Vagina (tissue), 2 donors: ENCODE measurements at regions not wholly inside any gene's neighbourhood (a gene's known extent, or its start where the extent isn't known, plus 50 kb on each side); places are given as distances from the start of the nearest gene placed in this dataset.

ENCODE experiments used
- CTCF ChIP-seq, 3 experiments: fragments of 450-650 bp in 2 of 3; fragments of 200-600 bp in 1 of 3; sonication (generic) in 1 of 3; IDR thresholded peaks; one replicate each; pipeline ENCODE4 v1.5.1; 2017 to 2019; ENCODE audit warnings: antibody characterized with exemption in 3 of 3, mild to moderate bottlenecking in 2 of 3, moderate library complexity in 2 of 3
- POLR2A ChIP-seq, 2 donors: fragments of 450-650 bp; IDR thresholded peaks; one replicate each; pipeline ENCODE4 v1.6.1; 2017; ENCODE audit warnings: antibody characterized with exemption in 2 of 2, mild to moderate bottlenecking in 2 of 2, moderate library complexity in 2 of 2

GRCh38 chr3:147267434-147267833 is 138.9 kb downstream of the ZIC4 start:
- TF ChIP-seq CTCF (IDR thresholded peaks at IDR 0.05) (no peak), POLR2A (IDR thresholded peaks at IDR 0.05) (no peak)
